Karpas-422 (cell line): ENCODE measurements at regions not wholly inside any gene's neighbourhood (a gene's known extent, or its start where the extent isn't known, plus 50 kb on each side); places are given as distances from the start of the nearest gene placed in this dataset.

Source experiments
- DNase-seq: peaks from one replicate; pipeline ENCODE4 v3.0.0-alpha.2; 2015
- H2AFZ ChIP-seq: fragments of 200-600 bp; sonication (generic); 2 replicates; pipeline ENCODE4 v1.6.1; 2014; ENCODE audit warnings: antibody characterized with exemption, low read length, mixed read lengths
- H3K27ac ChIP-seq: fragments of 200-600 bp; sonication (generic); 2 replicates; pipeline ENCODE4 v1.5.1; 2014; ENCODE audit warnings: mild to moderate bottlenecking, low read length, moderate library complexity
- H3K27me3 ChIP-seq: fragments of 200-600 bp; sonication (generic); 2 replicates; pipeline ENCODE4 v1.6.1; 2014; ENCODE audit warnings: low read length, mixed read lengths
- H3K36me3 ChIP-seq: fragments of 200-600 bp; sonication (generic); 2 replicates; pipeline ENCODE4 v1.6.1; 2014; ENCODE audit warnings: low read length, mixed read lengths; ENCODE audit not compliant: insufficient read depth
- H3K4me1 ChIP-seq: fragments of 200-600 bp; sonication (generic); 2 replicates; pipeline ENCODE4 v1.6.1; 2014; ENCODE audit warnings: mild to moderate bottlenecking, low read length, mixed read lengths
- H3K4me2 ChIP-seq: fragments of 200-600 bp; sonication (generic); 2 replicates; pipeline ENCODE4 v1.6.1; 2014; ENCODE audit warnings: low read length, low read depth, mild to moderate bottlenecking; ENCODE audit not compliant: poor library complexity, severe bottlenecking
- H3K4me3 ChIP-seq: fragments of 200-600 bp; sonication (generic); 2 replicates; pipeline ENCODE4 v1.5.1; 2014; ENCODE audit warnings: mild to moderate bottlenecking, antibody characterized with exemption, low read length, mixed read lengths
- H3K79me2 ChIP-seq: fragments of 200-600 bp; sonication (generic); 2 replicates; pipeline ENCODE4 v1.6.1; 2014; ENCODE audit warnings: mild to moderate bottlenecking, low read length, mixed read lengths
- H3K9ac ChIP-seq: fragments of 200-600 bp; sonication (generic); 2 replicates; pipeline ENCODE4 v1.6.0; 2014; ENCODE audit warnings: low read length
- H3K9me2 ChIP-seq: fragments of 200-600 bp; sonication (generic), shearing (Covaris generic); replicated peaks from 2 replicates; pipeline ENCODE4 v1.6.0; 2014; ENCODE audit warnings: mild to moderate bottlenecking, low read length, moderate library complexity; ENCODE audit not compliant: insufficient read depth
- H3K9me3 ChIP-seq: fragments of 300-700, 200-600 bp; sonication (generic); 2 replicates; pipeline ENCODE4 v1.6.1; 2014; ENCODE audit warnings: low read length, mixed read lengths
- H4K20me1 ChIP-seq: fragments of 200-600 bp; sonication (generic); 2 replicates; pipeline ENCODE4 v1.6.1; 2014; ENCODE audit warnings: mild to moderate bottlenecking, antibody characterized with exemption, low read length, low read depth; ENCODE audit not compliant: insufficient read depth

DNA sequence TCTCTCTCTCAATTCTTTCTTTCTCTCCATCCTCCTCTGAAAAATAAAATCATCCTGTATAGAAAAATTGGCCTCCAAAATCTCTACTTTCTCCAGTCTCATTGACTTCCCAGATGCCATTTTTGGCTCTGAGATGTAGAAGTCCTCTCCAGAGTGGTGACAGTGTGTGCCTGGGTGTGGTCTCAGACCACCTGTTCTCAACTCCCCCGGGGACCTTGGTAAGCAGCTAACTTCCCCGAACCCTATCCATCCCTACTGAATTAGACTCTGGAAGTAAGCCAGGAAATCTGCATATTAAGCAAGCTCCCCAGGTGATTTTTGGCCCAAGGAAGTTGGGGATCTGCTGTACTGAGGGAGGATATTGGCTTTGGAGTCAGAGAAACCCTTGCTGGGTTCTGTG is 120.5 kb downstream of the WDR11 start:
- Histone ChIP-seq H3K4me1 (no peaks in the 10 kb centered on the region), H3K27ac (no peak overlapping the region), H3K27me3 (0 out of 2 replicates have a peak, but pooled peaks cover 3% of the 10 kb centered on the region), H2AFZ (no peak overlapping the region), H3K9me2 (no peaks in the 10 kb centered on the region), H3K9me3 (0 out of 2 replicates have a peak, but pooled peaks cover 3% of the 10 kb centered on the region), H3K4me3 (no peak overlapping the region), H3K79me2 (no peaks in the 10 kb centered on the region), H3K9ac (no peak overlapping the region), H4K20me1 (no peaks in the 10 kb centered on the region), H3K36me3 (no peaks in the 10 kb centered on the region), H3K4me2 (no peak overlapping the region)
- DNase-seq = no peak

DNA sequence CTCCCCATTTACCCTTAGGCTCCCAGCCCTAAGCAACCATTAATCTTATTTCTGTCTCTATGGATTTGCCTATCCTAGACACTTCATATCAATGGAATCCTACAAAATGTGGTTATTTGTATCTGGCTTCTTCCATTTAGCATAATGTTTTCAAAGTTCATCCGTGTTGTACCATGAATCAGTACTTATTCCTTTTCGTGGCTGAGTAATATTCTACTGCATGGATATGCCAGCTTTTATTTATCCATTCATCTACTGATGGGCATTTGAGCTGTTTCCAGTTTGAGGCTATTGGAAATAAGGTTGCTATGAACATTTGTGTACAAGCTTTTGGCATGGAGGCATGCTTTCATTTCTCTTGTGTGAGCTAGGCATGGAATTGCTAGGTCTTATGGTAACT is 121.1 kb downstream of the WDR11 start:
- H3K9ac ChIP-seq = no peak overlapping the region
- no peak overlapping the region for H2AFZ ChIP-seq
- H3K9me3 ChIP-seq = 0 out of 2 replicates have a peak, but pooled peaks cover 3% of the 10 kb centered on the region
- H3K27ac ChIP-seq = no peak overlapping the region
- H3K79me2 ChIP-seq = no peaks in the 10 kb centered on the region
- no peak overlapping the region for H3K4me3 ChIP-seq
- H3K9me2 ChIP-seq = no peaks in the 10 kb centered on the region
- H3K27me3 ChIP-seq = 0 out of 2 replicates have a peak, but pooled peaks cover 3% of the 10 kb centered on the region
- H3K4me2 ChIP-seq = no peak overlapping the region
- no peaks in the 10 kb centered on the region for H3K36me3 ChIP-seq
- DNase-seq = no peak
- no peaks in the 10 kb centered on the region for H4K20me1 ChIP-seq
- no peaks in the 10 kb centered on the region for H3K4me1 ChIP-seq

DNA sequence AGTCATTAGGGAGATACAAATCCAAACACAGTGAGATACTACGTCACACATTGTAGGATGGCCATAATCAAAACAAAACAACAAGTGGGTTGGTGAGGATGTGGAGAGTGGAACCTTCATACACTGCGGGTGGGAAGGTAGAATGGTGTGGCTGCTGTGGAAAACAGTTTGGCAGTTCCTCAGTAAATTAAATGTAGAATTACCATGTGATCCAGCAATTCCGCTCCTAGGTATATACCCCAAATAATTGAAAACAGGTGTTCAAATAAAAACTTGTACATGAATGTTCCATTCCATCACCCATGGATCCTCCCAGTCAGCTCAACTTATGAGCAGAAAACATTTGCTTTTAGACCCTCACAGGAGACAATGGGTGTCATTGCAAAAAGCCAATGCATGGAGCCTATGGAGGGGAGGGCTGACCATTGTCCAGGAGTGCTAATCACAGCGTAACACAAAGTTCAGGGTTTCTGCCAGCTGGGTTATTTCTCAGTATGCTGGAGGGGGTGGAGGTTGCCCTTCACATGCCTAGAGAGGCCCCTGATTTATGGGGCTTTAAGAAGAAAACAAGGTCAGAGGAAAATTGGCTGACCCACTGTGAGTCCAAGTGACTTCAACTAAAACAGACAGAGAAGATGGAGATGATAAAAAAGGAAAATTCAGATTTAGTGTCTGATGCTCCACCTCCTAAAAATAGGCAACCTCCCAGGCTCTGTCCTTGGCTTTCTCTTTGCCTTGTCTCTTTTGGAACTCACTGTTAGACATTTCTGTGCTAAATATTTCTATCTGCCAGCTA is 124.1 kb downstream of the WDR11 start:
- no peak overlapping the region for H3K4me3 ChIP-seq
- no peak for DNase-seq
- H3K27me3 ChIP-seq = 0 out of 2 replicates have a peak, but pooled peaks cover 3% of the 10 kb centered on the region
- H4K20me1 ChIP-seq = no peaks in the 10 kb centered on the region
- H3K9ac ChIP-seq = no peak overlapping the region
- no peaks in the 10 kb centered on the region for H3K4me1 ChIP-seq
- H2AFZ ChIP-seq = no peak overlapping the region
- H3K36me3 ChIP-seq = no peaks in the 10 kb centered on the region
- H3K27ac ChIP-seq = no peak overlapping the region
- no peaks in the 10 kb centered on the region for H3K79me2 ChIP-seq
- no peaks in the 10 kb centered on the region for H3K9me2 ChIP-seq
- no peak overlapping the region for H3K4me2 ChIP-seq
- 0 out of 2 replicates have a peak, but pooled peaks cover 3% of the 10 kb centered on the region for H3K9me3 ChIP-seq

DNA sequence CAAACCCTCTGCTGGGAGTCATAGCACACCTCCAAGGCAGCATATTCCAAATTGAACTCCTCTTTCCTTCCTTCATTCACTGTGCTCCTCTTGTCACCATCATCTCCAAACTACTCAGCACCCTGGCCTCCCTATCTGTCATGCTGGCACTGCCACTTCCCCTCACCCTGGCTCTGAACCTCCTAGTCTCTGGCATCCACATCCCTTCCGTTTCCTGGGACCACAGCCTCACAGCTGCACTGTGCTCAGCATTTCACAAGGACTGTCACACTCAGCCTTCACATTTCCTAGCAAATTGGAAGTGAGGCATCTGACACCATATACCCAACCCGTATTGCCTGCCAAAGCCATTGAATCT is 124.7 kb downstream of the WDR11 start:
- H3K4me1 ChIP-seq = no peaks in the 10 kb centered on the region
- DNase-seq = no peak
- H3K36me3 ChIP-seq = no peaks in the 10 kb centered on the region
- 0 out of 2 replicates have a peak, but pooled peaks cover 3% of the 10 kb centered on the region for H3K27me3 ChIP-seq
- no peaks in the 10 kb centered on the region for H3K79me2 ChIP-seq
- no peak overlapping the region for H3K4me2 ChIP-seq
- H3K9me2 ChIP-seq = no peaks in the 10 kb centered on the region
- no peak overlapping the region for H3K27ac ChIP-seq
- H2AFZ ChIP-seq = no peak overlapping the region
- H3K4me3 ChIP-seq = no peak overlapping the region
- no peak overlapping the region for H3K9ac ChIP-seq
- H4K20me1 ChIP-seq = no peaks in the 10 kb centered on the region
- 0 out of 2 replicates have a peak, but pooled peaks cover 3% of the 10 kb centered on the region for H3K9me3 ChIP-seq

DNA sequence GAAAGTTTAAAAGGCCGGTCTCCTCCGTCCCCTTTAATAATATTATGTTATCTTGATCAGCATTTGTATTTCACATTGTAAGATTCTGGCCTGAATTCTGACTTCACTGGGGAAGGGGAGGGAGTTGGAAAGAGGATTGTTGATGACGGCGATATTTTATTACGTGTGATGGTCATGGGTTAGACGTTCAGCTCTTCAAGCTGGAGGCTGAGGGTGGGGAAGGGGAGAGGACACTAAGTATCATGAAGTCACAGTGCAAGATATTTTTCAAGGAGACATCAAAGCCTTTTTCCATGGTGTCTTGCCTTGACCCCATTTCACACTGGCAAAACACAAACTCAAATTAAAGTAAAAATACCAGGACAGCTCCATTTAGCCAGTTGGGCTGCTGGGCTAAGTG is 126.7 kb downstream of the WDR11 start:
- Histone ChIP-seq H2AFZ (no peak overlapping the region), H4K20me1 (no peaks in the 10 kb centered on the region), H3K9me3 (no peaks in the 10 kb centered on the region), H3K4me1 (no peaks in the 10 kb centered on the region), H3K27me3 (no peaks in the 10 kb centered on the region), H3K9ac (no peak overlapping the region), H3K4me2 (no peak overlapping the region), H3K4me3 (no peak overlapping the region), H3K36me3 (no peaks in the 10 kb centered on the region), H3K79me2 (no peaks in the 10 kb centered on the region), H3K9me2 (no peaks in the 10 kb centered on the region), H3K27ac (no peak overlapping the region)
- no peak for DNase-seq

DNA sequence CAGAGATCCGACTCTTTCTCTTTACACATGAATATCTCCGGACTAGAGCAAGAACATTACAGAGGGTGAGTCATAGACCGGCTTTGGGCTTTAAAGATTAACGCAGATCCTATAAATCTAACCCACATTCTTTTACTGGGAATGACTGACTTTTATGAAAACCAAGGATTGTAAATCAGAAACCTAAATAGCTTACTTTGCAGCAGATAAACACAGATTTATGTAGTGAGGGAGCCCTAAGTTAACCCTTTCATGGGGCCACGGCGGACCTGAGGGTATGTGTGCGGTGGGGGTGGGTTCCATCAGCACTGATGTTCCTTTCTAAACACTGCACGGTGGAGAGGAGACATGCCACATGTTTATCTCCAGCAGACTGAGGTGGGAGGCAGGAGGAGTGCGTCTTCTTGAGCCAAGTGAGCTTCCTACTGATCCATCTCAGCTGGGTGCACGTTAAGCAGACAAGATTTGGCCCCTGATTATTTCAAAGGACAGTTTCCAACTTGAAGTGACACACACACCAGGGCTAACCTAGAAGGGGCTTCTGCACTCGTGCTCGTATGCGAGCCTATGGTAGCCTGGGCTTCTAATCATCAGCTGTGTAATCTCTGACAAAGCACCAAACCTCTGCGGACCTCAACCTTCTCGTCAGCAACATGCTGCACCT is 127.6 kb downstream of the WDR11 start:
- Histone ChIP-seq H3K9me3 (no peaks in the 10 kb centered on the region), H4K20me1 (no peaks in the 10 kb centered on the region), H3K27ac (no peak overlapping the region), H3K4me1 (no peaks in the 10 kb centered on the region), H3K9ac (no peak overlapping the region), H3K4me2 (no peak overlapping the region), H3K79me2 (no peaks in the 10 kb centered on the region), H3K4me3 (no peak overlapping the region), H3K36me3 (no peaks in the 10 kb centered on the region), H3K27me3 (no peaks in the 10 kb centered on the region), H3K9me2 (no peaks in the 10 kb centered on the region), H2AFZ (no peak overlapping the region)
- DNase-seq = no peak

DNA sequence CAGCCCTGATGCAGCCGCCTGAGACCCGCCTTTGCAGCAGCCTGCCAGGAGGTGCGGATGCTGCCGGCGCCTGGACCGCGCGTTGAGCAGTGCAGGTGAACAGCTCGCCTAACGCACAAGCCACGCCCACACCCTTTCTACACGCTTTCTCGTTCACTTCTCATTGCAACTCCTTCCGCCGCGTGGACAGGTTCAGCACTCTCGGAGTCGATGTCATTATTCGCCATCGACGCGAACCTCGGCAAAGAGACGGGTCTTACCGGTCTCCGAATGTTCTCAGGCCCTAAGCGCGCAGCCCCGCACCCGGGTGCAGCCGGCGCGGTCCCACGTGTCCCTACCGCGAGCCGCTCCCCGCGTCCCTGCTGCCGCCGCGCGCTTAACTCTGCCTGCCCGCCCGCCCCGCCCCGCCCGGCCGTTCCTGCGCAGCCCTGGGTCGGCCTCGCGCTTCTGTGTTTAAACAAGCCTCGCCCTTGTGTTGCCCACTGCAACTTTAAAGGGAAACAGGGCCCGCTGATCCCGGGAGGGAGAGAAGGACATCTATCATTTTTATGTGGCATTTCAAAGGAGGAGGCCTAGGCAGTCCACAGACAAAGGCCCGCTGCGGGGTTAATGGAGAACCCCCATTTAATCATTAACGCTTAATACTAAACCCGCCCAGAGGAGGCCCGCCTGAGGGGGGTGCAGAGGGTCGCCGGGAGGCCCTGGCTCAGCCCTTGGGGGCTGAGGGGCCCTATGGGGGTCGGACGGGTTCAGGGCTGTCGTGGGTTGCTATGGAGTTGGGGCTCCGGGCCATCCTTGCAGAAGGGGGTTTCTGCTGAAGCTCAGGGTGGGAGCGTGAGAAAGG is 128.5 kb downstream of the WDR11 start:
- no peak overlapping the region for H2AFZ ChIP-seq

More for the DNA sequence above, 128.5 kb downstream of the WDR11 start:
- H3K27me3 ChIP-seq = no peaks in the 10 kb centered on the region
- no peaks in the 10 kb centered on the region for H3K9me3 ChIP-seq
- H3K9me2 ChIP-seq = no peaks in the 10 kb centered on the region
- no peak overlapping the region for H3K4me2 ChIP-seq
- DNase-seq = no peak
- no peaks in the 10 kb centered on the region for H3K79me2 ChIP-seq
- H4K20me1 ChIP-seq = no peaks in the 10 kb centered on the region
- no peaks in the 10 kb centered on the region for H3K4me1 ChIP-seq
- H3K4me3 ChIP-seq = no peak overlapping the region
- no peak overlapping the region for H3K27ac ChIP-seq
- H3K36me3 ChIP-seq = no peaks in the 10 kb centered on the region
- H3K9ac ChIP-seq = no peak overlapping the region
